ENCODE measurements at regions not wholly inside any gene's neighbourhood (a gene's known extent, or its start where the extent isn't known, plus 50 kb on each side); places are given as distances from the start of the nearest gene placed in this dataset.

GRCh38 chr13:99027661-99028425 lies 50.0 kb upstream of the DOCK9 start:
- DNase-seq (ENCODE audit: low spot score): no peak

- DNase-seq (ENCODE audit: low spot score): no peak
Measured at GRCh38 chr13:99028890-99029289, 51.0 kb upstream of the DOCK9 start.

DNA sequence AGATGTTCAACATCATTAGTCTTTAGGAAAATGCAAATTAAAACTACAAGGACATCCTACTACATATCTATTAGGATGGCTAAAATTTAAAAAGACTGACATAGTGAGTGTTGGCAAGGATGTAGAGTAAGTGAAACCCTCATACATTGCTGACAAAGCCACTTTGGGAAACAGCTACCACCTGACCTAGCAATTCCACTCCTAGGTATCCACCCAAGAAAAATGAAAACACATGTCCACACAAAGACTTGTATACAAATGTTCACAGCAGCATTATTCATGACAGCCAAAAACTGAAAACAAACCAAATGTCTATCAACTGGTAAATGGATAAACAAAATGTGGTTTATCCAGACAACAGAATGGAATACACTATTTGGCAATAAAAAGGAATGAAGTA lies 51.7 kb upstream of the DOCK9 start:
- DNase-seq (ENCODE audit: low spot score): no peak

- DNase-seq (ENCODE audit: low spot score): no peak
Measured at GRCh38 chr13:99030326-99030725, 52.5 kb upstream of the DOCK9 start.

GRCh38 chr13:99031832-99032231 lies 54.0 kb upstream of the DOCK9 start:
- no peak for DNase-seq (ENCODE audit: low spot score)

DNA sequence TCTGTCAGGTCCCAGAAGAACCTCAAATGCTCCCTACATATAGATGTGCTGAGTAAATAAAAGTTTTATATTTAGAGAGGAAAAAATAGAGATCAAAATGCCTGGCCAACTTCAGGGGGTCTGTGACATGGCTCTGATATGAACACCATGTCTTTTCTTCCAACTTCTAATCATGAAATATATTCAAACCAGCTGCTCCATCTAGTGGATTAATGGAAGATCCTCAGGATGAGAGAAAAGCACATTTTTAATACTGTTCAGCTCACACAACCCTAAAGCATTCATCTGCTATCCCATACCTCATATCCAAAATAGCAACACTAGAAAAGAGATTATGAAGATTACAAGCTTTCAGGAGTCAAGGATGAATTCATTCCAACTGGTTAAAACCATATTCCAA lies 56.0 kb upstream of the DOCK9 start:
- peak; percentile 81 for DNase-seq (ENCODE audit: low spot score)

GRCh38 chr13:99034333-99035085 lies 56.6 kb upstream of the DOCK9 start:
- DNase-seq (ENCODE audit: low spot score): peak; percentile 89

DNA sequence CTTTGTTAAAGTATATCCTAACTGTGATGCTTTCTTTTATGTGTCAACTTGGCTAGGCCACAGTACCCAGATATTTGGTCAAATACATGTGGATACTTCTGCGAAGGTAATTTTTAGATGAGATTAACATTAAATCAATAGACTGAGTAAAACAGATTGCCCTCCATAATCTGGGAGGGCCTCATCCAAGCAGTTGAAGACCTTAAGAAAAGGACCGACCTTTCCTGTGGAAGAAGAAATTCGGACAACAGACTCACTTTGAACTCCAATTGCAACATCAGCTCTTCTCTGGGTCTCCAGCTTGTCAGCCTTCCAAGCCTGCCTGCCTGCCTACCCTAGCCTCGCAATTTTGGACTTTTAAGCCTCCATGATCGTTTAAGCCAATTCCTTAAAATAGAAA lies 57.9 kb upstream of the DOCK9 start:
- DNase-seq (ENCODE audit: low spot score): no peak

- no peak for DNase-seq (ENCODE audit: low spot score)
Measured at GRCh38 chr13:99037756-99038155, 59.9 kb upstream of the DOCK9 start.

- DNase-seq (ENCODE audit: low spot score): no peak
Measured at GRCh38 chr13:99039718-99040280, 61.9 kb upstream of the DOCK9 start.

DNA sequence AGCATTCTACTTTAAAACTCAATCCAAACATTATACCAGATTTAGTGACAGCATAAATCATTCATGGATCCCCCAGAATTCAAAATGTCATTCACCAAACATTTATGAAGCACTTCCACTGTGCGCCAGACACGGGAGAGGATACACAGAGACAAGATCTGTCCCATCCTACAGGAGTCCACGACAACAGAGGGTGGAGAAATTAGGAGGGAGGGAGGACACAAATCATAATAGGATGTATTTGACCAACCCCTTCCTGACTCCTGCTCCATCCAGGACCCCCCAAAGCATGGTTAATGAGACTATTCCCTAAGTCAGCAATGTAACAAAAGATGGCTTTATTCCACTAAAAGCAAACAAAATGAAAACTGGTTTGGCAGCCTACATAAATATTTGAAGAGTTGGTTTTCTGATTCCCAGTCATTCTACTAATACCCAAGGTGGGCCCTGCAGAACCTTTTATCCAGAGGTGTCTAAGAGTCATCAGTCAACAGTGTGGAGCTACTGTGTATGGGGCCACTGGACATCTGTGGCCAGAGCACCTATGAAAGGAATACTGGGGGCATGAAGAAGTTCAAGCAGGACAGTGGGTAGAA lies 62.8 kb upstream of the DOCK9 start:
- DNase-seq (ENCODE audit: low spot score): no peak

DNA sequence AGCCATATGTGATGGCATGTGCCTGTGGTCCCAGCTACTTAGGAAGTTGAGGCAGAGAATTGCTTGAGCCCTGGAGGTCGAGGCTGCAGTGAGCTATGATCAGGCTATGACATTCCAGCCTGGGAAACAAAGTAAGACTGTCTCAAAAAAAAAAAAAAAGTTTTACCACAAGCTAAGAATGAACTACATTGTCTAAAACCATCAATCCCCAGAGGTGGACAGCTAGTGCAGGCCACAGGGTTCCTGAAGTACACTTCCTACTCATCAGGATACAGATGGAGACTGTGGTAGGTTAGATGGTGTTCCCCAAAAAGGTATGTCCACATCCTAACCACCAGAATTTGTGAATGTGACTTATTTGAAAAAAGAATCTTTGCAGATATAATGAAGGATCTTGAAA lies 63.5 kb upstream of the DOCK9 start:
- no peak for DNase-seq (ENCODE audit: low spot score)

- no peak for DNase-seq (ENCODE audit: low spot score)
Measured at GRCh38 chr13:99041788-99042187, 63.9 kb upstream of the DOCK9 start.

- no peak for DNase-seq (ENCODE audit: low spot score)
Measured at GRCh38 chr13:99042521-99043250, 64.8 kb upstream of the DOCK9 start.

- no peak for DNase-seq (ENCODE audit: low spot score)
Measured at GRCh38 chr13:99043831-99044231, 66.0 kb upstream of the DOCK9 start.

GRCh38 chr13:99044764-99045163 lies 66.9 kb upstream of the DOCK9 start:
- no peak for DNase-seq (ENCODE audit: low spot score)

- DNase-seq (ENCODE audit: low spot score): no peak
Measured at GRCh38 chr13:99045396-99045795, 67.5 kb upstream of the DOCK9 start.

DNA sequence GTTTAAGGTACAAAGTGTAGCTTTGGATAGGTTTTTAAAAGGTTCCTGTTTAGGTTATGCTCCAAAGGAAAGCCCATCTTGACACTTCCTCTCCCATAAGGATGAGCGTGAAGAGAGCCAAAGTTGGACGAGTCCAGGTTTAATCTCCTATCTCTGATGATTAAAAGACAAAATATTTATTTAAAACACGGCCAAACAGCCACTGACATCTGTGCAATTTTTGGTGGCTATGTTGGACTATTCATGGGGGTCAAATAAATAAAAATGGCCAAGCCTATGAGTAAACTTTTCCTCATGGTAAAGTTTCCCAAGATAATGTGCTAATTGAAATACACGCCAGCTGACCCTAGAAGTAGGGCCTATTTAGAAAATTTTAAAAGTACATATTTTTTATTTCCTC lies 69.0 kb upstream of the DOCK9 start:
- DNase-seq (ENCODE audit: low spot score): no peak

DNA sequence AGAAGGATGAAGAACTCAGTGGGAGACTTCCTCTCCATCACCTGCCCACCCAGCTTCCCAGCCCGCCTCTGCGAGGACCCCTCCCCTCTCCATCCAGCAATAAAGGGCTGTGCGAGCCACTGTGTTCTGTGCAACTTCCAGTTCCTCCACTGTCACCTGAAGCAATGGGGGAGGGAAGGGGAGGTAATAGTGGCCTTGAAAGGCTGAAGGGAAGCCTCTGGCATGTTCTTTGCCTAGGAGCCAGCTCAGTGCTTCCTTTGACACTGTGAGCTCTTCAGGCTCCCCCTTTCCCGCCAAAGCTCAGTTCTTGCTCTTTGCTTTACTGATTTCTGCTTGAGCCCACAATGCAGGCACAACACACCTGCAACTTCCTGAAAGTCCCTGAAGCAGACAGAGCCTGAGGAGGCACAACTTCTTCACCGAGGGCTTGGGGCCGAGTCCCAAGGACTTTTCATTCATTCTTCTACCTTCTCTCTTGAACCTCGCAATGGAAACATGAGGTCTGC lies 73.2 kb upstream of the DOCK9 start:
- DNase-seq (ENCODE audit: low spot score): no peak

DNA sequence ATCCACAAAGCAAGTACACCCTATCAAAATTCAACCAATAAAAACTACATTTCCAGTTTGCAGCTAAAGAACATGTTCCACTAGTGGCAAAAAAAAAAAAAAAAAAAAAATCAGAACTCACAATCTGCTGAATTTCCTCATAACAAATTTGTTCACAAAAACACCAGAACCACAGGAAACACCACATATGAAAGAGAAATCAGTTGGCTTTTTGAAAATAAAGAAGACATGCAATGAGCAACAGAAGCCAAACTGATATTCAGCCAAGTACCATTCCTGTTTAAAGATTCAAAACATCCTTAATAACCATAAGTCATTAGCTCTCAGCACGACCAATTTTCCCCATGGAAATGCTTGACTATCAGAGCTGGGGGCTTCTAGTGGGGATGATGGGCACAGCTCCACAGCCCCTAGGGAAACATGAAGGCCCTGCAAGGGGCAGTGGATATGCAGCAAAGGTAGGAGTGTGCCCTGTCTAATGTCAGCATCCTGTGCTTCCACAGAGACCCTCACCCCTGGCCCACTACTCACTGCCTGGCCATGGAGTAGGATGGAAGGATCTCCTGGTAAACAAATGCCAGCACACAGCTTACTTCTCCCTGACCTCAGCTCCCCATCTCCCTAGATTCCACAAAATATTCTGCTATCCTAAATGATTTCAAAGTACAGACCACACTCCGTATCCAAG lies 74.0 kb upstream of the DOCK9 start:
- no peak for DNase-seq (ENCODE audit: low spot score)

DNA sequence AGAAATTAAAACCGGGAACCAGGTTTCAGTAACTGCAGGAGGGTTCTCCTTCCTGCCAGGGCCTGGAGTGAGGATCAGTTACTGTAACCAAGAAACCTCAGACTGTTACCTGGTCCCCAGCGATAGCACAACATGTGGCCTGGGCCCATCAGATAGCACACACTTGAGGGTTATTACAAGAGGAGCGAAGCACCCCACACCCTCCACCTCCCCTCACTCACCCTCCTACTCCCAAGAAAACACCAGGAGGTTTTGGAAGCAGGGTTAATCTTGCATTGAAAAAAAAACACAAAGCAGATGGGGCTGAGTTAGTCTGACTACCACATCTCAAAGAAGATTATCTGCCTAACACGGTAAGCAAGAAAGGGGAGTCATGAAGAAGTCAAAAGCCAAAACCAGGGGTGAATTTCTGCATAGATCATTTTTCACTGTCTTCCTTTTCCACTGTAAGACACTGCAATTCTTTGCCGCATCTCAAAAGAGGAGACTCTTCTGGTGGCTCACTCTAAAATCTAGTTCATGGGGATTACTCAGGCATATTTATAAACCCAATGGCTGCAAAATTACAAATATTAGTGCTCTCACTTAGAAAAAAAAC lies 75.9 kb upstream of the DOCK9 start:
- no peak for DNase-seq (ENCODE audit: low spot score)
